ENCODE measurements at regions not wholly inside any gene's neighbourhood (a gene's known extent, or its start where the extent isn't known, plus 50 kb on each side); places are given as distances from the start of the nearest gene placed in this dataset.

- Histone ChIP-seq H3K79me2 (ENCODE audit: insufficient read depth, low read depth, low read length) (no peaks in the 10 kb centered on the region), H4K20me1 (ENCODE audit: insufficient read depth, low read length) (no peaks in the 10 kb centered on the region), H3K27ac (ENCODE audit: low read depth, low read length, poor library complexity, severe bottlenecking) (no peak overlapping the region), H3K36me3 (ENCODE audit: insufficient read depth, low read length) (no peaks in the 10 kb centered on the region), H3K4me3 (ENCODE audit: low read depth, low read length, poor library complexity, severe bottlenecking) (no peak overlapping the region), H2AFZ (ENCODE audit: low read length) (no peak overlapping the region), H3K4me2 (ENCODE audit: low read length) (no peak overlapping the region), H3K9me3 (ENCODE audit: low read length) (no peaks in the 10 kb centered on the region), H3K9me2 (ENCODE audit: insufficient read depth, low read length) (no peaks in the 10 kb centered on the region), H3K4me1 (ENCODE audit: insufficient read depth, low read length, poor library complexity, severe bottlenecking) (no peaks in the 10 kb centered on the region)
- ChIA-PET POLR2A (no interaction called here), CTCF (ENCODE audit: unreplicated experiment) (no interaction called here)
- BruUV-seq (replicated peaks) = no TSS peak
- DNase-seq (ENCODE audit: low spot score) = no peak
- intact Hi-C loops (cut with micrococcal nuclease; ENCODE audit: unreplicated experiment) = no loop called here
- TF ChIP-seq, protein P1, sequence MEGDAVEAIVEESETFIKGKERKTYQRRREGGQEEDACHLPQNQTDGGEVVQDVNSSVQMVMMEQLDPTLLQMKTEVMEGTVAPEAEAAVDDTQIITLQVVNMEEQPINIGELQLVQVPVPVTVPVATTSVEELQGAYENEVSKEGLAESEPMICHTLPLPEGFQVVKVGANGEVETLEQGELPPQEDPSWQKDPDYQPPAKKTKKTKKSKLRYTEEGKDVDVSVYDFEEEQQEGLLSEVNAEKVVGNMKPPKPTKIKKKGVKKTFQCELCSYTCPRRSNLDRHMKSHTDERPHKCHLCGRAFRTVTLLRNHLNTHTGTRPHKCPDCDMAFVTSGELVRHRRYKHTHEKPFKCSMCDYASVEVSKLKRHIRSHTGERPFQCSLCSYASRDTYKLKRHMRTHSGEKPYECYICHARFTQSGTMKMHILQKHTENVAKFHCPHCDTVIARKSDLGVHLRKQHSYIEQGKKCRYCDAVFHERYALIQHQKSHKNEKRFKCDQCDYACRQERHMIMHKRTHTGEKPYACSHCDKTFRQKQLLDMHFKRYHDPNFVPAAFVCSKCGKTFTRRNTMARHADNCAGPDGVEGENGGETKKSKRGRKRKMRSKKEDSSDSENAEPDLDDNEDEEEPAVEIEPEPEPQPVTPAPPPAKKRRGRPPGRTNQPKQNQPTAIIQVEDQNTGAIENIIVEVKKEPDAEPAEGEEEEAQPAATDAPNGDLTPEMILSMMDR (conservative IDR thresholded peaks at IDR 0.05; ENCODE audit: low read length) = no peak
- TF ChIP-seq EZH2phosphoT487 (IDR thresholded peaks at IDR 0.05; ENCODE audit: borderline replicate concordance, low read depth, low read length) = no peak
These were observed 262.7 kb upstream of the ALG10B start for GRCh38 chr12:38053655-38054464.

DNA sequence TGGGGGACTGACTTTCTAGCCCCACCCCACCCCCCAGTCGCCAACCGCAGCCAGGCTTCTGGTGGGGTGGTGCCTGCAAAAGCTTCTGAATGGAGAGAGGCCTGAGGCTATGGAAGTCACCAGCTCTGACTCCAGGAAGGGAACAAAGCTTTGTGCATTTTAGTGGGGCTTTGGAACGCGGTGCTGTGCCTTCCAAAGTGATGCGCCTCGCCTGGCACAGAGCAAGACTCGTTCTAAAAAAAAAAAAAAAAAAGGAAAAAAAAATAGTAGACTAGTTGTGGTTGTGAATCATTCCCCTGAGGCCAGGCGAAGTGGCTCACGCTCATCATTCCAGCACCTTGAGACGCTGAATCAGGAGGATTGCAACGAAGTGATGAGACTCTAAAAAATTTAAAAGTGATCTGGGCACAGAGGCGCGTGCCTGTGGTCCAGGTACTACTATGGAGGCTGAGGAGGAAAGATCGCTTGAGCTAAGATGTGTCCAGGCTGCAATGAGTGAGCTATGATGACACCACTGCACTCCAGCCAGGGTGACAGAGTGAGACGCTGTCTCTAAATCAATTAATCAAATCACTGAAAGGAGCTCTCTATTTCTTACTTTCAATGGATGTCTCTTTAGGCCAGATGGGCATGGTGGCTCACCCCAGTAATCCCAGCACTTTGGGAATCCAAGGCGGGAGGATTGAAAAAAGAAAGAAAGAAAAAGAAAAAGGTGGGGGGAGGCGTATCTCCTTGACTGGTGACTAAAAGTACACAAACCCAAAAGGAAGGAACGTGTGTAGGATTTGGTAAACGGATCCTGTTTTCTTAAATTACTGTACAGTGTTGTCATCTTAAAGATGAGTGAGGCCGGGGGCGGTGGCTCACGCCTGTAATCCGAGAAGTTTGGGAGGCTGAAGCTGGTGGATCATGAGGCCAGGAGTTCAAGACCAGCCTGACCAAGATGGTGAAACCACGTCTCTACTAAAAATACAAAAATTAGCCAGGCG, 259.6 kb upstream of the ALG10B start:
- Histone ChIP-seq H3K36me3 (ENCODE audit: insufficient read depth, low read length) (no peaks in the 10 kb centered on the region), H3K27ac (ENCODE audit: low read depth, low read length, poor library complexity, severe bottlenecking) (no peak overlapping the region), H3K4me1 (ENCODE audit: insufficient read depth, low read length, poor library complexity, severe bottlenecking) (no peaks in the 10 kb centered on the region), H3K4me2 (ENCODE audit: low read length) (no peak overlapping the region), H2AFZ (ENCODE audit: low read length) (no peak overlapping the region), H3K79me2 (ENCODE audit: insufficient read depth, low read depth, low read length) (no peaks in the 10 kb centered on the region), H3K9me3 (ENCODE audit: low read length) (no peaks in the 10 kb centered on the region), H4K20me1 (ENCODE audit: insufficient read depth, low read length) (no peaks in the 10 kb centered on the region), H3K9me2 (ENCODE audit: insufficient read depth, low read length) (no peaks in the 10 kb centered on the region), H3K4me3 (ENCODE audit: low read depth, low read length, poor library complexity, severe bottlenecking) (no peak overlapping the region)
- ChIA-PET CTCF (ENCODE audit: unreplicated experiment) (no interaction called here), POLR2A (no interaction called here)
- BruUV-seq (replicated peaks) = no TSS peak
- DNase-seq (ENCODE audit: low spot score) = no peak
- TF ChIP-seq, protein P1 (conservative IDR thresholded peaks at IDR 0.05; ENCODE audit: low read length) = no peak
- no peak for TF ChIP-seq EZH2phosphoT487 (IDR thresholded peaks at IDR 0.05; ENCODE audit: borderline replicate concordance, low read depth, low read length)
- intact Hi-C loops (cut with micrococcal nuclease; ENCODE audit: unreplicated experiment) = no loop called here
